ENCODE measurements at regions not wholly inside any gene's neighbourhood (a gene's known extent, or its start where the extent isn't known, plus 50 kb on each side); places are given as distances from the start of the nearest gene placed in this dataset.

DNA sequence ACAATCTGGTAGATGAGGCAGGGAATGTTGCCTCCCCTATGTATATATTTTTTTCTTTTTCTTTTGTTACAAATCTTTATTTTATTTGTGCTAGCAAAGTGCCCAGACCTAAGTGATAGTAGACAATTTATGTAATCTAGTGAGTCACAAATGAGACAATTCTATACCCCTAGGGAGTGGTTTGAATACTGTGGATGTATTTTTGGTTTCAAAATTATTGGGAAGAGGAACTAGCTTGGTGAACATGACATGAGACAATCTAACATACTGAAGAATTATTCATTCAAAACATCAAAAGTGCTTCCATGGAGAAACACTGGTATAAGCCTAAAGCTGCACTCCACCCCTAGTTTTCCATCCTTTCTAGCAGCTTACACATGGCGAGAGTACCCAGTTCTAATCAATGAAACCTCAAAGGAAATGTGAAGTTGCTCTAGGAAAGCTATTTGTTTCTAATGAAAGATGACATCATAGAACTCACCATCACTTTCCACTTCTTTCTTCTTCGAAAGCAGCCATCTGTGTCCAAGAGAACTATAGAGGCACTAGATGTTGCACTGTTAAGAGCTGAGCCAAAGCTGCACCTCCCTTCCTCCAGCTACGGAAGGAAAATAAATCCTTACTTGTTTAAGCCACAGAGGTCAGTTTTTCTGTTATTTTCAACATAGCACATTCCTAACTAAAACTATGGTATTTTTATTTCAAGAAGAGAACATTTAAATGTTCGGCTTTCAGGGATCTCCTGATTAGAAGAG is 764.6 kb downstream of the LTN1 start (continued):
- TF ChIP-seq, protein P1, sequence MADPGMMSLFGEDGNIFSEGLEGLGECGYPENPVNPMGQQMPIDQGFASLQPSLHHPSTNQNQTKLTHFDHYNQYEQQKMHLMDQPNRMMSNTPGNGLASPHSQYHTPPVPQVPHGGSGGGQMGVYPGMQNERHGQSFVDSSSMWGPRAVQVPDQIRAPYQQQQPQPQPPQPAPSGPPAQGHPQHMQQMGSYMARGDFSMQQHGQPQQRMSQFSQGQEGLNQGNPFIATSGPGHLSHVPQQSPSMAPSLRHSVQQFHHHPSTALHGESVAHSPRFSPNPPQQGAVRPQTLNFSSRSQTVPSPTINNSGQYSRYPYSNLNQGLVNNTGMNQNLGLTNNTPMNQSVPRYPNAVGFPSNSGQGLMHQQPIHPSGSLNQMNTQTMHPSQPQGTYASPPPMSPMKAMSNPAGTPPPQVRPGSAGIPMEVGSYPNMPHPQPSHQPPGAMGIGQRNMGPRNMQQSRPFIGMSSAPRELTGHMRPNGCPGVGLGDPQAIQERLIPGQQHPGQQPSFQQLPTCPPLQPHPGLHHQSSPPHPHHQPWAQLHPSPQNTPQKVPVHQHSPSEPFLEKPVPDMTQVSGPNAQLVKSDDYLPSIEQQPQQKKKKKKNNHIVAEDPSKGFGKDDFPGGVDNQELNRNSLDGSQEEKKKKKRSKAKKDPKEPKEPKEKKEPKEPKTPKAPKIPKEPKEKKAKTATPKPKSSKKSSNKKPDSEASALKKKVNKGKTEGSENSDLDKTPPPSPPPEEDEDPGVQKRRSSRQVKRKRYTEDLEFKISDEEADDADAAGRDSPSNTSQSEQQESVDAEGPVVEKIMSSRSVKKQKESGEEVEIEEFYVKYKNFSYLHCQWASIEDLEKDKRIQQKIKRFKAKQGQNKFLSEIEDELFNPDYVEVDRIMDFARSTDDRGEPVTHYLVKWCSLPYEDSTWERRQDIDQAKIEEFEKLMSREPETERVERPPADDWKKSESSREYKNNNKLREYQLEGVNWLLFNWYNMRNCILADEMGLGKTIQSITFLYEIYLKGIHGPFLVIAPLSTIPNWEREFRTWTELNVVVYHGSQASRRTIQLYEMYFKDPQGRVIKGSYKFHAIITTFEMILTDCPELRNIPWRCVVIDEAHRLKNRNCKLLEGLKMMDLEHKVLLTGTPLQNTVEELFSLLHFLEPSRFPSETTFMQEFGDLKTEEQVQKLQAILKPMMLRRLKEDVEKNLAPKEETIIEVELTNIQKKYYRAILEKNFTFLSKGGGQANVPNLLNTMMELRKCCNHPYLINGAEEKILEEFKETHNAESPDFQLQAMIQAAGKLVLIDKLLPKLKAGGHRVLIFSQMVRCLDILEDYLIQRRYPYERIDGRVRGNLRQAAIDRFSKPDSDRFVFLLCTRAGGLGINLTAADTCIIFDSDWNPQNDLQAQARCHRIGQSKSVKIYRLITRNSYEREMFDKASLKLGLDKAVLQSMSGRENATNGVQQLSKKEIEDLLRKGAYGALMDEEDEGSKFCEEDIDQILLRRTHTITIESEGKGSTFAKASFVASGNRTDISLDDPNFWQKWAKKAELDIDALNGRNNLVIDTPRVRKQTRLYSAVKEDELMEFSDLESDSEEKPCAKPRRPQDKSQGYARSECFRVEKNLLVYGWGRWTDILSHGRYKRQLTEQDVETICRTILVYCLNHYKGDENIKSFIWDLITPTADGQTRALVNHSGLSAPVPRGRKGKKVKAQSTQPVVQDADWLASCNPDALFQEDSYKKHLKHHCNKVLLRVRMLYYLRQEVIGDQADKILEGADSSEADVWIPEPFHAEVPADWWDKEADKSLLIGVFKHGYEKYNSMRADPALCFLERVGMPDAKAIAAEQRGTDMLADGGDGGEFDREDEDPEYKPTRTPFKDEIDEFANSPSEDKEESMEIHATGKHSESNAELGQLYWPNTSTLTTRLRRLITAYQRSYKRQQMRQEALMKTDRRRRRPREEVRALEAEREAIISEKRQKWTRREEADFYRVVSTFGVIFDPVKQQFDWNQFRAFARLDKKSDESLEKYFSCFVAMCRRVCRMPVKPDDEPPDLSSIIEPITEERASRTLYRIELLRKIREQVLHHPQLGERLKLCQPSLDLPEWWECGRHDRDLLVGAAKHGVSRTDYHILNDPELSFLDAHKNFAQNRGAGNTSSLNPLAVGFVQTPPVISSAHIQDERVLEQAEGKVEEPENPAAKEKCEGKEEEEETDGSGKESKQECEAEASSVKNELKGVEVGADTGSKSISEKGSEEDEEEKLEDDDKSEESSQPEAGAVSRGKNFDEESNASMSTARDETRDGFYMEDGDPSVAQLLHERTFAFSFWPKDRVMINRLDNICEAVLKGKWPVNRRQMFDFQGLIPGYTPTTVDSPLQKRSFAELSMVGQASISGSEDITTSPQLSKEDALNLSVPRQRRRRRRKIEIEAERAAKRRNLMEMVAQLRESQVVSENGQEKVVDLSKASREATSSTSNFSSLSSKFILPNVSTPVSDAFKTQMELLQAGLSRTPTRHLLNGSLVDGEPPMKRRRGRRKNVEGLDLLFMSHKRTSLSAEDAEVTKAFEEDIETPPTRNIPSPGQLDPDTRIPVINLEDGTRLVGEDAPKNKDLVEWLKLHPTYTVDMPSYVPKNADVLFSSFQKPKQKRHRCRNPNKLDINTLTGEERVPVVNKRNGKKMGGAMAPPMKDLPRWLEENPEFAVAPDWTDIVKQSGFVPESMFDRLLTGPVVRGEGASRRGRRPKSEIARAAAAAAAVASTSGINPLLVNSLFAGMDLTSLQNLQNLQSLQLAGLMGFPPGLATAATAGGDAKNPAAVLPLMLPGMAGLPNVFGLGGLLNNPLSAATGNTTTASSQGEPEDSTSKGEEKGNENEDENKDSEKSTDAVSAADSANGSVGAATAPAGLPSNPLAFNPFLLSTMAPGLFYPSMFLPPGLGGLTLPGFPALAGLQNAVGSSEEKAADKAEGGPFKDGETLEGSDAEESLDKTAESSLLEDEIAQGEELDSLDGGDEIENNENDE (IDR thresholded peaks at IDR 0.05; ENCODE audit: low read depth, low read length) = no peak
- TF ChIP-seq, protein P2, sequence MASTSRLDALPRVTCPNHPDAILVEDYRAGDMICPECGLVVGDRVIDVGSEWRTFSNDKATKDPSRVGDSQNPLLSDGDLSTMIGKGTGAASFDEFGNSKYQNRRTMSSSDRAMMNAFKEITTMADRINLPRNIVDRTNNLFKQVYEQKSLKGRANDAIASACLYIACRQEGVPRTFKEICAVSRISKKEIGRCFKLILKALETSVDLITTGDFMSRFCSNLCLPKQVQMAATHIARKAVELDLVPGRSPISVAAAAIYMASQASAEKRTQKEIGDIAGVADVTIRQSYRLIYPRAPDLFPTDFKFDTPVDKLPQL (IDR thresholded peaks at IDR 0.05; ENCODE audit: extremely low read depth, insufficient read length) = no peak
- TF ChIP-seq PHB (CRISPR knock-in tag; IDR thresholded peaks at IDR 0.05) (no peak), ZC3H11A (IDR thresholded peaks at IDR 0.05; ENCODE audit: low read depth, low read length) (no peak), CTBP1 (IDR thresholded peaks at IDR 0.05; ENCODE audit: borderline replicate concordance) (no peak), KDM1A (IDR thresholded peaks at IDR 0.05) (no peak), JUNB (CRISPR knock-in tag; conservative IDR thresholded peaks at IDR 0.05) (no peak)
- TF ChIP-seq, protein P3, sequence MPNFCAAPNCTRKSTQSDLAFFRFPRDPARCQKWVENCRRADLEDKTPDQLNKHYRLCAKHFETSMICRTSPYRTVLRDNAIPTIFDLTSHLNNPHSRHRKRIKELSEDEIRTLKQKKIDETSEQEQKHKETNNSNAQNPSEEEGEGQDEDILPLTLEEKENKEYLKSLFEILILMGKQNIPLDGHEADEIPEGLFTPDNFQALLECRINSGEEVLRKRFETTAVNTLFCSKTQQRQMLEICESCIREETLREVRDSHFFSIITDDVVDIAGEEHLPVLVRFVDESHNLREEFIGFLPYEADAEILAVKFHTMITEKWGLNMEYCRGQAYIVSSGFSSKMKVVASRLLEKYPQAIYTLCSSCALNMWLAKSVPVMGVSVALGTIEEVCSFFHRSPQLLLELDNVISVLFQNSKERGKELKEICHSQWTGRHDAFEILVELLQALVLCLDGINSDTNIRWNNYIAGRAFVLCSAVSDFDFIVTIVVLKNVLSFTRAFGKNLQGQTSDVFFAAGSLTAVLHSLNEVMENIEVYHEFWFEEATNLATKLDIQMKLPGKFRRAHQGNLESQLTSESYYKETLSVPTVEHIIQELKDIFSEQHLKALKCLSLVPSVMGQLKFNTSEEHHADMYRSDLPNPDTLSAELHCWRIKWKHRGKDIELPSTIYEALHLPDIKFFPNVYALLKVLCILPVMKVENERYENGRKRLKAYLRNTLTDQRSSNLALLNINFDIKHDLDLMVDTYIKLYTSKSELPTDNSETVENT (CRISPR knock-in tag; IDR thresholded peaks at IDR 0.05) = no peak
